HG03520 (cell line): ENCODE measurements at regions not wholly inside any gene's neighbourhood (a gene's known extent, or its start where the extent isn't known, plus 50 kb on each side); places are given as distances from the start of the nearest gene placed in this dataset.

Experiments
- ATAC-seq: cut with Tn5 transposase; IDR thresholded peaks from one replicate; pipeline ENCODE4 v1.9.1; 2021; ENCODE audit warnings: mild to moderate bottlenecking, moderate library complexity; ENCODE audit not compliant: unreplicated experiment

DNA sequence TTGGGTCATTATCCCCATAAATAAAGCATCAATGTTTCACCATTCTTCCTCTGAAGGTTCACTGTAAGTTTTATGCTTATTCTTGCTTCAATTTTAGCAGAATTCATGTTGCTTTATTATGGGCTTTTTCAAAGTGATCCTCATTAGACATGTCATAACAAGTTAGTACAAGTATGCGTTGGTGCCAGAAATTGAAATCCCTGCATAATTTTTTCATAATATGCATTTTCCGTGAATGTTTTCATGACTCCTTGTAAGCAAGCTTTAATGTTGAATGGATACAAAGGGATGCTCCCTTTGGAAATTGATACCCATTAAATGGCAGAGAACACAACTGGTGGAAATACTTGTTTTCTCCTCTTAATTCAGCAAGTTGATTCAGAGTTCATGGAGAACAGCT, 179.7 kb downstream of the ST6GAL2 start:
- no peak for ATAC-seq

DNA sequence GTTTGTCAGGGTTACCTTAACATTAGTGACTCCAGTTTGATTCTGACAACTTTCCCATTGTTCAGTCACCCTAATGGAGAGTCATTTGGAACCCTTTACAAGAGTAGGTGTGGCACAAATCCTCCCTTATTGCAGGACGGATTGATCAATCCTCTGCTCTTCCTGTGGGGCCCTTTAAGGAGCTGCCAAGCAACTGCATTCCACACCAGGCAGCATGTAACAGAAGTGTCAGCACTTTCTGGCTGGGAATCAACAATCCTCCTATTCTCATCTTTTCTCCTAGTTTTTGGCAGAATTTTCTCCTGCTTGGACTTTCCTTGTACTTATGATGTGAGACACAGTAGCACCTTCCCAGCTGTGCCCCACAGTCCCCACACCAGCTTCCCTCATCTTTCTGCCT, 177.8 kb downstream of the ST6GAL2 start:
- no peak for ATAC-seq

DNA sequence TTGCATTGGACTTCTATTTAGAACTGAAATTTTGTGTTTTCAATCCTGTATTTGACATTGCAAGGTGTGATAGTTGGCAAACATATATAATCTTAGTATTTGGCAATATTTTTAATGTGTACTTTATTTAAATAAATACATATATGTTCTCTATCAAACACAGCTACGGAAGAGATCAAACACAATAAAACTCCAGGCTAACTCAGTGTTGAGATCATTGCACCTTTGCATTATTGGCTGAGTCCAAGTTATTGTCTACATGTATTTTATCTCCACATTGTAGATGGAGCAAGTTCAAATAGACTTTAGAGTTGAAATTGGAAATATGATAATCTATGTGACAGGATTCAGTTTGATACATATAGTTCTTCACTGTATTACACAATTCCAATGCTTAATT, 176.7 kb downstream of the ST6GAL2 start:
- ATAC-seq, result no peak

DNA sequence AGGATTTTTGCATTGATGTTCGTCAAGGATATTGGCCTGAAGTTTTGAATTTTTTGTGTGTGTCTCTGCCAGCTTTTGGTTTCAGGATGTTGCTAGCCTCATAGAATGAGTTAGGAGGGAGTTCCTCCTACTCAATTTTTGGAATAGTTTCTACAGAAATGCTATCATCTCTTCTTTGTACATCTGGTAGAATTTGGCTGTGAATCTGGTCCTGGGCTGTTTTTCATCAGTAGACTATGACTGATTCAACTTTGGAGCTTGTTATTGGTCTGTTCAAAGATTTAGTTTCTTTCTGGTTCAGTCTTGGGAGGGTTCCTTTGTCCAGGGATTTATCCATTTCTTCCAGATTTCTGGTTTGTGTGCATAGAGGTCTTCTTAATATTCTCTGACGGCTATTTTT, 166.7 kb downstream of the ST6GAL2 start:
- no peak for ATAC-seq

DNA sequence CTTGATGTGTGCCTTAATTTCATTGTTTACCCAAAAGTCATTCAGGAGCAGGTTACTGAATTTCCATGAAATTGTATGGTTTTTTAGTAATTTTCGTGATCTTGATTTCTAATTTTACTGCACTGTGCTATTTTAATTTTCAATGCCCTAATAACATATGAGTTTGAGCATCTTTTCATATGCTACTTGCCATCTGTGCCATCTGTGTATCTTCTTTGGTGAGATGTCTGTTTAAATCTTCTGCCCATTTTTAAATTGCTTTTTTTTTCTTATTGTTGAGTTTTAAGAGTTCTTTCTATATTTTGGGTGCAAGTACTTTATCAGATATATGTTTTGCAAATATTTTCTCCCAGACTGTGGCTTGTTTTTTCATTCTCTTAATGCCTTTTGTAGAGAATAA, 165.9 kb downstream of the ST6GAL2 start:
- ATAC-seq, result no peak

DNA sequence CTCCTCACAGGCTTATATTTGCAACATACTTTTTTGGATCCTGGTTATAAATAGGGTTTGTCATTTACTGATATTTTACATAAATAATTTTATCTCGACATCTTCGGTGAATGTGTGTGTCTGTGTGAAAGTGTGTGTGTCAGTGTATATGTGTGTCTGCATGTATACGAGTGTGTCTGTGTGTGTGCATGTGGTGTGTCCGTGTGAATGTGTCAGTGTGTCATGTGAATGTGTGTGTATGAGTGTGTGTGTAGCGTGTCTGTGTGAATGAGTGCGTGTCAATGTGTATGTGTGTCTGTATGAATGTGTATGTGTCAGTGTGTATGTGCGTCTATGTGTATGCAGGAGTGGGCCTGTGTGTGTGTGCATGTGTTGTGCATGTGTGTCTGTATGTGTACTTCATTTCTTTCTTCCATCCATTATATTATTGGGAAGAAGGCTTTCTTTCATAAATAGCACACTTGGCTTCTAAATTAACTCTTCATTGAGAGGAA, 161.6 kb downstream of the ST6GAL2 start:
- ATAC-seq, result no peak

DNA sequence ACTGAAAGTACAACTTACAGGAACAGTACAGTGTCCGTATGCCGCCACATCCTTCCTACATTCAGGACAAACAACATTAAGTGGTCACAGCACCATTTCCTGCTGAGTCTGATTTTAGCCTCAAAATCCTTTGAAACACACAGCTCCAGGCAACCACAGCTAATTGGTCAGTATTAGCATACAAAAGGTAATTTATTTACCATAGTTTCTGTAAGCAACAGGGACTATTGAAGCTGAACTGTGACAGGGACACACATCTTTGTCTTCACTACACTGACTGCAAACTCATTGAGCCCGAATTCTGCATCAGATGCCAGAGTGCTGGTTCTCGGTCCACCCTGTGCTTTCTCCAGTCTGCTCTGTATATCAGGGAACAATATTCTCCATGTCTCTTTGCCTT, 151.8 kb downstream of the ST6GAL2 start:
- ATAC-seq, result no peak

DNA sequence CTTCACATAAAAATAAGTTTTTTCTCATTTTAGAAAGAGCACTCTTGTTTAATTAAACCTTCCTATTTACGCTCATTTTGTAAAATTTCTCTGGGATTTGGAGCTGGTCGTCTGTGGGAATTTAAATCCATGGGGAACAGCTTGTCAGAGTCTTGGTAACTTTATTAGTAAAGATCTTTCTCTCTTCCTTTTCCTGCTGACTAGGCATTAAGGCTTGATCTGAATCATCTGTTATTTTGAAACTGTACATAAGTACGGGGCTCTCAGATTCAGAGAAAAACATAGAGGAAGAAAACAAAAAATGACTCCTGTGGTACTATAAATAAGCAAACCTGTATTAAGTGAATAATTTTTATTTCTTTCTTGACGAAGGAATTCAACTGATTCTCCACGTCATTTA, 150.2 kb downstream of the ST6GAL2 start:
- no peak for ATAC-seq

DNA sequence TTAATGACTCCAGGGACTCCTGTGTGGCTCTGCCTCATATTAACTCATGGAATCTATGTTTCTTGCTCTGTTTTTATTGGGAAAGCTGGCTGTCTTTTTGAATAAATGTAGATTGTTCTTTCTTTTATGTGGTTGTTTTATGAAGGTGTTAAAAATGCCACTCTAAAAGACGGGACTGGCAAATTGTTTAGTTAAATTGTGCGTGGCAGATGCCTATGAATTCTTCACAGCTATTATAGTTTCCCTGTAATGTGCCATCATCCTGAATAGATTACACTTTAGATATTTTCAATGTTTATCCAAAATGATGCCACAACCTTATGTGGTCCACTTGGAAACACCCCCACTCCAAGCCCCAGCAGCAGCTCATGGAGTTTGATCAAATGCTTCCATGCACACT, 149.7 kb downstream of the ST6GAL2 start:
- ATAC-seq, result no peak

DNA sequence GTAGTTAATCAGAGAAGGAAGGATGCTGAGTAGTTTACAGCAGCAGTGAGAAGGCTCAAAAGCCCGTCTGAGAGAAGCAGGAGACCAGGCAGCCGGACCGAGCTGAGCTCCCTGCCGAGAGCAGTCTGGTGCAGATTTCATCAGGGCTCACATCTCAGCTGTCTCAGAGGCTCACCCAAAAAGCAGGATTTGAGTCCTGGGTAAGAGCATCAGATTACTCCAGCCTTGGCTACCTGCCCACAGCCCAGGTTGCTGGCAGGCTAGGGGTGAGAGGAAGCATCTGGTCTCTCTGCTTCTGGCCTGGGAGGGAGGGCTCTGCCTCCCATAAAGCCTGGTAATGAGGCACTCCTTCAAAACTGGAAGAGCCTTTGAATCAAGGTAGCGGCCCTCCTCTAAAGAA, 140.5 kb downstream of the ST6GAL2 start:
- ATAC-seq, result no peak

DNA sequence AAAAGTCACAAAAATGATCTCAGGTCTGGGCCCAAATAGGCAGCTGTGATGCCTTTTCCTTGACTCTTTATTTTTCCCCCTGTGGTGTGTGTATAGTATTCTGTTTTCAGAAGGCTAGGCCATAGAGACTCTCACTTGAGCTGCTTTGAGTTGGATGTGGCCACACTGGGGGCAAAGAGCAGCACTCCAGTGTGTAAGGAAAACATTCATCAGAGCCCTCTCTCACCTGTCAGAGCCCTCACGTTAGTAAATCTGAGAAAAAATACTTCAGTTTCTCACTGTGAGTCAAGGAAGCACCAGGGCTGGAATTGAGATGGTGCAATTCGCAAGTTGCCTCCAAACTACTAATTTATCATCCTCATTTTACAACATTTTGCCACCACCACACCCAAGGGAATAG, 136.1 kb downstream of the ST6GAL2 start:
- ATAC-seq, result no peak
